B cell (primary cell): ENCODE measurements at regions not wholly inside any gene's neighbourhood (a gene's known extent, or its start where the extent isn't known, plus 50 kb on each side); places are given as distances from the start of the nearest gene placed in this dataset.

Experiments used
- ATAC-seq: fragments of 200-7000 bp; cut with Tn5 transposase; one replicate; pipeline ENCODE4 v1.10.0; 2021; ENCODE audit warnings: low read depth, mild to moderate bottlenecking, moderate number of reproducible peaks, moderate library complexity
- CTCF ChIA-PET: fragments of 350-600 bp; sonication (Branson Sonifier 250); formaldehyde crosslinking; loops from one replicate; lab custom pipeline; 2021; ENCODE audit warnings: antibody characterized with exemption, inconsistent platforms; lab: Charles Lee
- POLR2A ChIA-PET: fragments of 350-600 bp; sonication (Branson Sonifier 250); formaldehyde crosslinking; loops from one replicate; lab custom pipeline; 2021; ENCODE audit warnings: antibody characterized with exemption; lab: Charles Lee
- DNase-seq: peaks from one replicate; pipeline ENCODE4 v3.0.0; 2013
- H2AFZ ChIP-seq: 2 replicates; pipeline ENCODE4 v1.6.1; 2012; ENCODE audit warnings: mild to moderate bottlenecking, low read depth, low read length; ENCODE audit not compliant: insufficient read depth, poor library complexity, severe bottlenecking
- H3K27ac ChIP-seq, 2 donors: 1 replicate in 1 of 2; 2 replicates in 1 of 2; pipeline ENCODE4 v1.5.1; 2012 to 2013; ENCODE audit warnings: low read length in 2 of 2, mild to moderate bottlenecking in 2 of 2, moderate library complexity in 1 of 2
- H3K27me3 ChIP-seq, 4 experiments: fragments of 200-600 bp in 1 of 4; sonication (generic) in 1 of 4; replicated peaks in 1 of 4; 1 replicate in 2 of 4; 2 replicates in 2 of 4; pipeline versions ENCODE4 v1.6.1 to v1.7.0; 2013 to 2016; ENCODE audit warnings: low read length in 3 of 4, mild to moderate bottlenecking in 2 of 4, mixed read lengths in 1 of 4, moderate library complexity in 1 of 4; ENCODE audit not compliant: insufficient read depth in 4 of 4, control insufficient read depth in 3 of 4; ENCODE audit errors: control extremely low read depth in 1 of 4
- H3K36me3 ChIP-seq, 2 experiments: replicated peaks in 1 of 2; 1 replicate in 1 of 2; 2 replicates in 1 of 2; pipeline versions ENCODE4 v1.6.1 to v1.7.1; 2013; ENCODE audit warnings: low read length in 1 of 2; ENCODE audit not compliant: insufficient read depth in 2 of 2, control insufficient read depth in 1 of 2; ENCODE audit errors: control extremely low read depth in 1 of 2, extremely low read depth in 1 of 2
- H3K4me1 ChIP-seq, 2 donors: fragments of 200-600 bp in 1 of 2; sonication (generic) in 1 of 2; 1 replicate in 1 of 2; 2 replicates in 1 of 2; pipeline versions ENCODE4 v1.5.1 to v1.6.1; 2013 to 2017; ENCODE audit warnings: low read length in 2 of 2; ENCODE audit not compliant: control insufficient read depth in 2 of 2, insufficient read depth in 2 of 2
- H3K4me2 ChIP-seq: replicated peaks from 2 replicates; pipeline ENCODE3; 2012; ENCODE audit warnings: mild to moderate bottlenecking, low read depth, low read length; ENCODE audit not compliant: poor library complexity, severe bottlenecking
- H3K4me3 ChIP-seq, 5 experiments: fragments of 200-600 bp in 1 of 5; sonication (generic) in 1 of 5; 1 replicate in 3 of 5; 2 replicates in 2 of 5; pipeline versions ENCODE4 v1.5.1 to v1.7.0; 2011 to 2016; ENCODE audit warnings: low read length in 4 of 5, mild to moderate bottlenecking in 4 of 5, low read depth in 2 of 5, control low read depth in 1 of 5, moderate library complexity in 1 of 5; ENCODE audit not compliant: insufficient read depth in 1 of 5; ENCODE audit errors: control extremely low read depth in 1 of 5, extremely low read depth in 1 of 5
- H3K79me2 ChIP-seq: fragments of 200-600 bp; sonication (generic); one replicate; pipeline ENCODE4 v1.6.0; 2016; ENCODE audit warnings: low read length; ENCODE audit not compliant: control insufficient read depth, insufficient read depth
- H3K9ac ChIP-seq: fragments of 200-600 bp; sonication (generic); 2 replicates; pipeline ENCODE4 v1.6.1; 2017; ENCODE audit warnings: mild to moderate bottlenecking, low read length, moderate library complexity
- H3K9me3 ChIP-seq, 3 donors: one replicate each; pipeline versions ENCODE4 v1.6.1 to v1.7.1; 2013; ENCODE audit warnings: low read length in 2 of 3; ENCODE audit not compliant: control insufficient read depth in 2 of 3, insufficient read depth in 1 of 3; ENCODE audit errors: control extremely low read depth in 1 of 3
- H4K20me1 ChIP-seq: 2 replicates; pipeline ENCODE4 v1.6.0; 2012; ENCODE audit warnings: mild to moderate bottlenecking, low read length; ENCODE audit not compliant: insufficient read depth, control insufficient read depth, poor library complexity, severe bottlenecking
- H3K27ac Mint-ChIP-seq: one replicate; pipeline ENCODE4 v1.8.0; 2021; ENCODE audit warnings: mixed read lengths
- H3K27me3 Mint-ChIP-seq: one replicate; pipeline ENCODE4 v1.8.0; 2021; ENCODE audit warnings: mixed read lengths
- H3K4me1 Mint-ChIP-seq: one replicate; pipeline ENCODE4 v1.8.0; 2021; ENCODE audit warnings: mixed read lengths
- H3K4me3 Mint-ChIP-seq: one replicate; pipeline ENCODE4 v1.8.0; 2021; ENCODE audit warnings: mixed read lengths
- H3K9me3 Mint-ChIP-seq: one replicate; pipeline ENCODE4 v1.8.0; 2022; ENCODE audit warnings: mixed read lengths; ENCODE audit not compliant: insufficient read depth
- CTCF ChIP-seq: fragments of 200-600 bp; IDR thresholded peaks from one replicate; pipeline ENCODE4 v1.8.0; 2022; ENCODE audit warnings: antibody characterized with exemption, mild to moderate bottlenecking
- EZH2 ChIP-seq: IDR thresholded peaks from 2 replicates; pipeline ENCODE4 v1.6.1; 2012; ENCODE audit warnings: borderline replicate concordance, low read depth, mild to moderate bottlenecking, moderate library complexity, low read length; ENCODE audit not compliant: insufficient read depth, poor library complexity, severe bottlenecking
- WGBS: methylation state at CpG from one replicate; pipeline ENCODE4 v1.1.5; 2013; ENCODE audit warnings: missing lambda C conversion rate; ENCODE audit not compliant: insufficient coverage; 5-methylcytosine and 5-hydroxymethylcytosine counted together
- intact Hi-C: fragments of 100-400 bp; cut with micrococcal nuclease; formaldehyde crosslinking; loops from one replicate; pipeline ENCODE4 v1.10.0; 2022

DNA sequence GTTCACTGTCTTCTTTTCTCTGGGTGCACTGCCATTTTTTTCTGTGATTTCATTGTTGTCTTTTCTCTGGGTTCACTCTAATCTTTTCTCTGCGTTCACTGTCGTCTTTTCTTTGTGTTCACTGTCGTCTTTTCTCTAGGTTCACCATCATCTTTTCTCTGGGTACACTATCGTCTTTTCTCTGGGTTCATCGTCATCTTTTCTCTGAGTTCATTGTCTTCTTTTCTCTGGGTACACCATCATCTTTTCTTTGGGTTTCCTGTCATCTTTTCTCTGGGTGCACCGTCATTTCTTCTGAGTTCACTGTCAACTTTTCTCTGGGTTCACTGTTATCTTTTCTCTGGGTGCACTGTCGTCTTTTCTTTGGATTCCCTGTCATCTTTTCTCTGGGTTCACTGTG is 137.6 kb upstream of the MAP3K4 start:
- DNase-seq (no peak), ATAC-seq (no peak)
- no peaks in the 10 kb centered on the region for H4K20me1 ChIP-seq
- no peaks in the 10 kb centered on the region for H3K36me3 ChIP-seq
- Mint-ChIP-seq H3K9me3 (no peaks in the 10 kb centered on the region), H3K4me3 (no peak overlapping the region), H3K27me3 (no peaks in the 10 kb centered on the region), H3K27ac (no peak overlapping the region), H3K4me1 (no peaks in the 10 kb centered on the region)
- H3K27me3 ChIP-seq, result no peaks in the 10 kb centered on the region
- ChIA-PET CTCF (no interaction called here), POLR2A (no interaction called here)
- H3K27ac ChIP-seq, result no peak overlapping the region
- intact Hi-C loops, result no loop called here
- H3K79me2 ChIP-seq, result no peaks in the 10 kb centered on the region
- no peaks in the 10 kb centered on the region for H3K4me1 ChIP-seq
- H2AFZ ChIP-seq, result no peak overlapping the region
- H3K9me3 ChIP-seq, result no peaks in the 10 kb centered on the region
- 97% methylated on average over 7 of the region's 7 CpGs for WGBS
- TF ChIP-seq EZH2 (no peak), CTCF (no peak)
- no peak overlapping the region for H3K4me3 ChIP-seq
- no peak overlapping the region for H3K9ac ChIP-seq
- no peak overlapping the region for H3K4me2 ChIP-seq

DNA sequence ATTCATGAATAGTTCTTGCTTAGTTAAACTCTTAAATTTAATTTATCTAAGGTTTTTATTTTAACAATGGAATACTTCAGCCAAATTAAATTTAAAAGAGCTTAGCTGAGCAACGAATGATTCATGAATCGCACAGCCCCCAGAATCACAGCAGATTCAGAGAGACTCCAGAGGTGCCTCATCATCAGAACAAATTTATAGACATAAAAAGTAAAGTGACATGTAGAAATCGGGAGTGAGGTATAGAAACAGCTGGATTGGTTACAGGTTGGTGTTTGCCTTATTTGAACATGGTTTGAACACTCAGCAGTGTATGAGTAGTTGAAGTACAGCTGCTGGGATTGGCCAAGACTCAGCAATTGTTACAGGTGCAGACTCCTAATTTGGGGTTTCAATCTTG is 132.7 kb upstream of the MAP3K4 start:
- H3K79me2 ChIP-seq, result no peaks in the 10 kb centered on the region
- no peaks in the 10 kb centered on the region for H3K4me1 ChIP-seq
- no peak for TF ChIP-seq CTCF
- H3K4me3 Mint-ChIP-seq, result no peak overlapping the region
- no peak overlapping the region for H2AFZ ChIP-seq
- no peak overlapping the region for H3K27ac ChIP-seq
- intact Hi-C loops, result no loop called here
- no peak overlapping the region for H3K4me3 ChIP-seq
- H3K9me3 Mint-ChIP-seq, result no peaks in the 10 kb centered on the region
- H3K9me3 ChIP-seq, result peaks cover 0 to 7% (median 0%) of the 10 kb centered on the region in 3 donors
- no peak for DNase-seq
- no peak overlapping the region for H3K9ac ChIP-seq
- H4K20me1 ChIP-seq, result no peaks in the 10 kb centered on the region
- no peak overlapping the region for H3K4me2 ChIP-seq
- H3K27me3 ChIP-seq, result no peaks in the 10 kb centered on the region
- WGBS, result 100% methylated on average over 1 of the region's 3 CpGs
- no peak overlapping the region for H3K27ac Mint-ChIP-seq
- H3K36me3 ChIP-seq, result no peaks in the 10 kb centered on the region
- ATAC-seq, result no peak
- CTCF ChIA-PET, result no interaction called here
- H3K4me1 Mint-ChIP-seq, result no peaks in the 10 kb centered on the region
- H3K27me3 Mint-ChIP-seq, result no peaks in the 10 kb centered on the region
- POLR2A ChIA-PET, result no interaction called here
